GM12878 (cell line): ENCODE measurements at regions not wholly inside any gene's neighbourhood (a gene's known extent, or its start where the extent isn't known, plus 50 kb on each side); places are given as distances from the start of the nearest gene placed in this dataset.

Source experiments
- ATAC-seq: fragments of 200-7000 bp; cut with Tn5 transposase; 3 replicates; pipeline ENCODE4 v1.9.1; 2020; ENCODE audit warnings: mild to moderate bottlenecking, moderate library complexity
- BruUV-seq: library from RNA; stranded (reverse); fragments of 400-500 nt; replicated peaks from 2 replicates; lab custom pipeline; 2021; lab: Mats Ljungman, UMichigan
- CTCF ChIA-PET: fragments of 300-600 bp; sonication (Branson Sonifier 250); formaldehyde crosslinking; extraction: SDS; loops from one replicate; lab custom pipeline; 2021; ENCODE audit warnings: inconsistent platforms; lab: Yijun Ruan, JAX
- POLR2A ChIA-PET: fragments of 350-600 bp; formaldehyde crosslinking; extraction: SDS; loops from one replicate; lab custom pipeline; 2021; ENCODE audit warnings: inconsistent platforms; lab: Charles Lee
- RAD21 ChIA-PET: fragments of 300-600 bp; sonication (Branson Sonifier 250); formaldehyde crosslinking; loops from one replicate; lab custom pipeline; 2023; ENCODE audit warnings: antibody characterized with exemption; ENCODE audit not compliant: unreplicated experiment; lab: Charles Lee
- SMC1A ChIA-PET: fragments of 300-600 bp; sonication (Branson Sonifier 250); formaldehyde crosslinking; loops from one replicate; lab custom pipeline; 2023; ENCODE audit not compliant: unreplicated experiment, uncharacterized antibody; lab: Charles Lee
- DNase-seq: peaks from one replicate; pipeline ENCODE4 v3.0.0-alpha.2; 2011; ENCODE audit warnings: low read depth, low spot score
- FAIRE-seq: peaks from 3 replicates; lab custom pipeline; 2011; peaks lifted over from hg19 to GRCh38; lab: Jason Lieb, UNC
- H2AFZ ChIP-seq: 2 replicates; pipeline ENCODE4 v1.6.0; 2011; ENCODE audit warnings: low read depth, low read length, control low read depth; ENCODE audit not compliant: control insufficient read depth
- H3K27ac ChIP-seq: 2 replicates; pipeline ENCODE4 v1.5.1; 2011; ENCODE audit warnings: control low read depth; ENCODE audit not compliant: control insufficient read depth, insufficient read depth
- H3K27me3 ChIP-seq, 2 experiments: replicated peaks in 1 of 2; 2 replicates each; pipeline versions ENCODE4 v1.6.0 to v1.6.1; 2011; ENCODE audit warnings: low read length in 1 of 2; ENCODE audit not compliant: control insufficient read depth in 2 of 2, insufficient read depth in 2 of 2
- H3K36me3 ChIP-seq, 2 experiments: 2 replicates each; pipeline ENCODE4 v1.5.1; 2011; ENCODE audit warnings: low read length in 1 of 2; ENCODE audit not compliant: control insufficient read depth in 2 of 2, insufficient read depth in 2 of 2
- H3K4me1 ChIP-seq: 2 replicates; pipeline ENCODE4 v1.6.1; 2011; ENCODE audit warnings: mild to moderate bottlenecking, low read length, moderate library complexity, mixed read lengths; ENCODE audit not compliant: control insufficient read depth, insufficient read depth
- H3K4me2 ChIP-seq: 2 replicates; pipeline ENCODE4 v1.6.0; 2011; ENCODE audit warnings: control low read depth; ENCODE audit not compliant: control insufficient read depth, insufficient read depth
- H3K4me3 ChIP-seq: fragments of 200-600 bp; sonication (generic); 2 replicates; pipeline ENCODE4 v1.5.1; 2016
- H3K79me2 ChIP-seq: 2 replicates; pipeline ENCODE4 v1.6.0; 2011; ENCODE audit warnings: low read length; ENCODE audit not compliant: control insufficient read depth, insufficient read depth
- H3K9ac ChIP-seq: 2 replicates; pipeline ENCODE4 v1.8.0; 2011; ENCODE audit warnings: low read length, control low read depth, mixed read lengths; ENCODE audit not compliant: control insufficient read depth, insufficient read depth
- H3K9me3 ChIP-seq: replicated peaks from 3 replicates; pipeline ENCODE4 v1.5.1; 2011; ENCODE audit warnings: mild to moderate bottlenecking, low read length; ENCODE audit not compliant: control insufficient read depth, insufficient read depth
- H4K20me1 ChIP-seq: 2 replicates; pipeline ENCODE4 v1.6.0; 2011; ENCODE audit not compliant: control insufficient read depth, insufficient read depth
- CUX1 ChIP-seq: IDR thresholded peaks from 2 replicates; pipeline ENCODE4 v1.6.1; 2012; ENCODE audit warnings: improper control_type of control experiment, low read depth, low read length; ENCODE audit not compliant: insufficient replicate concordance
- EGR1 ChIP-seq, 2 experiments: IDR thresholded peaks; 1 replicate in 1 of 2; 2 replicates in 1 of 2; pipeline ENCODE4 v1.6.1; 2011 to 2012; ENCODE audit warnings: low read depth in 2 of 2, low read length in 2 of 2, borderline replicate concordance in 1 of 2, mild to moderate bottlenecking in 1 of 2, moderate library complexity in 1 of 2
- ELK1 ChIP-seq: IDR thresholded peaks from 2 replicates; pipeline ENCODE4 v1.6.1; 2012; ENCODE audit warnings: low read depth, low read length, improper control_type of control experiment
- EP300 ChIP-seq, 2 experiments: fragments of 150-350 bp in 1 of 2; IDR thresholded peaks; 2 replicates each; pipeline ENCODE4 v1.6.1; 2011 to 2012; ENCODE audit warnings: low read depth in 2 of 2, low read length in 2 of 2, borderline replicate concordance in 1 of 2, improper control_type of control experiment in 1 of 2, inconsistent platforms in 1 of 2; ENCODE audit not compliant: control insufficient read depth in 1 of 2
- FOXK2 ChIP-seq: fragments of 450-650 bp; IDR thresholded peaks from 2 replicates; pipeline ENCODE4 v1.6.1; 2017; ENCODE audit warnings: mild to moderate bottlenecking, moderate library complexity
- HCFC1 ChIP-seq: fragments of 150-350 bp; IDR thresholded peaks from 2 replicates; pipeline ENCODE4 v1.6.1; 2014; ENCODE audit warnings: low read length
- SIX5 ChIP-seq: IDR thresholded peaks from 2 replicates; pipeline ENCODE4 v1.6.1; 2011; ENCODE audit warnings: mild to moderate bottlenecking, low read depth, low read length, moderate library complexity; ENCODE audit not compliant: severe bottlenecking
- SMARCA5 ChIP-seq: fragments of 450-650 bp; IDR thresholded peaks from 2 replicates; pipeline ENCODE4 v1.6.1; 2017; ENCODE audit warnings: mild to moderate bottlenecking
- SMC3 ChIP-seq: IDR thresholded peaks from 2 replicates; pipeline ENCODE4 v1.6.1; 2011; ENCODE audit warnings: low read length, improper control_type of control experiment, borderline replicate concordance
- SREBF1 ChIP-seq: IDR thresholded peaks from 2 replicates; pipeline ENCODE4 v1.6.1; 2012; ENCODE audit warnings: mild to moderate bottlenecking, low read length
- ZNF24 ChIP-seq: fragments of 450-650 bp; IDR thresholded peaks from 2 replicates; pipeline ENCODE4 v1.6.1; 2017; ENCODE audit warnings: antibody characterized with exemption, mild to moderate bottlenecking
- WGBS: methylation state at CpG from one replicate; pipeline ENCODE4 v1.1.6; 2016; ENCODE audit warnings: low lambda C conversion rate; ENCODE audit not compliant: insufficient replicate concordance, insufficient coverage; ENCODE audit errors: missing lambda C conversion rate; 5-methylcytosine and 5-hydroxymethylcytosine counted together
- in situ Hi-C: fragments of 300-500 bp; cut with MboI; formaldehyde crosslinking; loops from 9 replicates; pipeline ENCODE4 v1.14.3; 2018; ENCODE audit warnings: mixed read lengths
- intact Hi-C: fragments of 100-400 bp; cut with micrococcal nuclease; formaldehyde crosslinking; loops from one replicate; pipeline ENCODE4 v1.14.2; 2022; ENCODE audit not compliant: unreplicated experiment
- TF ChIP-seq, protein P1 (sequence below): fragments of 450-650 bp; IDR thresholded peaks from 2 replicates; pipeline ENCODE4 v1.6.1; 2016; ENCODE audit warnings: mild to moderate bottlenecking

DNA sequence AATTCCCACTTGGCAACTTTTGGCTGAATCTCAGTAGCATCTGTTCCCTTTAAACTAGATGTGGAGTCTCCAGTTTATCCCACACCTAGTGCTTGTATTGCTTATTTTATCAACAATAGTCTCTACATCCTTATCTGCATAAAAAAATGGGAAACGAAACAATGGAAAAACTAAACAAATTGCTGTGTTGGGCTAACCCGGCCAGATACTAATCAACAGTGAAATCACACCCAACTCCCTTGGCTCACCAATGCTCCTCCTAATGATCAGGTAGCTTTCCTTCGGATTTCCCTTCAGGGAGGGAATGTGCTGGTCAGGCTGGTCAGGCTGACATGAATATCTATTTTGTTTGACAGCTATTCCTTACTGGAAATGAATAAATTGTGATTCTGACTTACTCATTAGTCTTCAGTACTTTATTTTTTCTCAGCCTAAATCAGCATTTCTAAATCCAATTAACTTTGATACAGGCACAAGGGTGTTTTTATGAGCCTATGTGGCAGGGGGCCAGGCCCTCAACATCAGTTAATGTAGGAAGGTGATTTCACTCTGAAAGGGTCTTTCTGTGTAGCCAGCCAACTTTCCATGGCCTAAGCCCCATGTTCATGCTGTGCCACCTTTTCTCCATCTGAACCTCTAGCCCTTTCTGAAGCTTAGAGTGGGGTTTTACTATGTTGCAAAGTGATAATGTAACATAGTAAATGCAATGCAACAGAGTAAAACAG, 170.5 kb upstream of the NPSR1 start (continued):
- TF ChIP-seq SIX5 (no peak), ZNF24 (no peak), EGR1 (IDR thresholded peaks at IDR 0.05; ENCODE audit: borderline replicate concordance in 1 of 2, low read depth in 2 of 2, low read length in 2 of 2) (no peak), SMARCA5 (no peak), EP300 (IDR thresholded peaks at IDR 0.05; ENCODE audit: borderline replicate concordance in 1 of 2, control insufficient read depth in 1 of 2, low read depth in 2 of 2, low read length in 2 of 2) (no peak), SREBF1 (no peak), HCFC1 (no peak)

DNA sequence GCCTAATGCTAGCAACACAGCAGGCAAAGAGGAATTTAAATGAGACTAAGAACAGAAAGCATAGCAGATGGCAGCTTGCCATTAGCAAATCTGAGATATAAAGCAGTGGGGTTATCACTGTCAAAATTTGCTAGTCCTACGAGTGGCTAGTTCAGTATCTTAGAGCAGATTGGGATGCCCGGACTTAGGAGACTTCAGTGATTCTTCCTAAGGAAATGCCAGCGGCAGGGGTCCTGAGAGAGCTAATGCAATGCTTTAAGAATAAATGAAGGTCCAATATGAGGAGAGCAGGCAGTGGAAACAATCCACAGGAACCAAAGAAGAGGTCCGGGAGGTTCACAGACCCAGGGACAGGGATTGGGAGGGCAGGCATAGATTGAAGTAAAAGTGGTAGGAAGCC, 169.3 kb upstream of the NPSR1 start:
- intact Hi-C loops (no loop called here), in situ Hi-C loops (no loop called here)
- CTCF ChIA-PET = no interaction called here
- FAIRE-seq (no peak), DNase-seq (no peak), ATAC-seq (no peak)
- no TSS peak for BruUV-seq
- no peaks in the 10 kb centered on the region for H3K9me3 ChIP-seq
- RAD21 ChIA-PET = no interaction called here
- H3K27ac ChIP-seq = no peak overlapping the region
- no peaks in the 10 kb centered on the region for H3K79me2 ChIP-seq
- H3K9ac ChIP-seq = no peak overlapping the region
- SMC1A ChIA-PET = no interaction called here
- POLR2A ChIA-PET = no interaction called here
- WGBS = 20% methylated on average over 4 of the region's 4 CpGs
- H3K4me1 ChIP-seq = no peaks in the 10 kb centered on the region
- H2AFZ ChIP-seq = no peak overlapping the region
- no peaks in the 10 kb centered on the region for H3K27me3 ChIP-seq
- H3K4me2 ChIP-seq = no peak overlapping the region
- no peaks in the 10 kb centered on the region for H4K20me1 ChIP-seq
- H3K36me3 ChIP-seq = no peaks in the 10 kb centered on the region
- no peak overlapping the region for H3K4me3 ChIP-seq
- TF ChIP-seq FOXK2 (no peak), CUX1 (no peak), SMC3 (no peak), ELK1 (no peak)
- TF ChIP-seq, protein P1, sequence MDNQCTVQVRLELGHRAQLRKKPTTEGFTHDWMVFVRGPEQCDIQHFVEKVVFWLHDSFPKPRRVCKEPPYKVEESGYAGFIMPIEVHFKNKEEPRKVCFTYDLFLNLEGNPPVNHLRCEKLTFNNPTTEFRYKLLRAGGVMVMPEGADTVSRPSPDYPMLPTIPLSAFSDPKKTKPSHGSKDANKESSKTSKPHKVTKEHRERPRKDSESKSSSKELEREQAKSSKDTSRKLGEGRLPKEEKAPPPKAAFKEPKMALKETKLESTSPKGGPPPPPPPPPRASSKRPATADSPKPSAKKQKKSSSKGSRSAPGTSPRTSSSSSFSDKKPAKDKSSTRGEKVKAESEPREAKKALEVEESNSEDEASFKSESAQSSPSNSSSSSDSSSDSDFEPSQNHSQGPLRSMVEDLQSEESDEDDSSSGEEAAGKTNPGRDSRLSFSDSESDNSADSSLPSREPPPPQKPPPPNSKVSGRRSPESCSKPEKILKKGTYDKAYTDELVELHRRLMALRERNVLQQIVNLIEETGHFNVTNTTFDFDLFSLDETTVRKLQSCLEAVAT = no peak
